ENCODE measurements at regions not wholly inside any gene's neighbourhood (a gene's known extent, or its start where the extent isn't known, plus 50 kb on each side); places are given as distances from the start of the nearest gene placed in this dataset.

DNA sequence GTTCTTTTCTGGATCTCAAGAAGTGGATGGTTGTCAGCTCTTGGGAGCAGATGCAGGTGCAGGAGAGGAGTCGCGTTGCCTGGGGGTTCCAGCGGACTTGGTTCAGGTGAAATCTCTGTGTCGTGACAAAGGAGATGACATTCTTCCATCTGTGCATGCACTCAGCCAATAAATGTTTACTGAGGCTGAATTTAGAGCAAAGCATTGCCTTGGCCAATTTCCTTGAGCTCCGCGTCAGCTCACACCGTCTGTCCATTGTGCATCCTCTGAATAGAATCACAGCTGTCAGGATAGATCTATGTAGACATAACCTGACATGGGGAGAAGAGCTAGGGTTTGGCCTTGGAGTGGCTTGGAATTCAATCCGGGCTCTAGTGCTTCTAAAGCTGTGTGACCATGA, 343.7 kb downstream of the GLRX3 start:
- Mint-ChIP-seq H3K27me3 (peaks cover 10% of the 10 kb centered on the region), H3K4me3 (no peak overlapping the region), H3K4me1 (no peaks in the 10 kb centered on the region), H3K27ac (no peak overlapping the region), H3K9me3 (no peaks in the 10 kb centered on the region)
- DNase-seq: no peak
- no peak for ATAC-seq

GRCh38 chr10:130480491-130480890, 344.3 kb downstream of the GLRX3 start:
- Mint-ChIP-seq H3K27me3 (peaks cover 10% of the 10 kb centered on the region), H3K9me3 (no peaks in the 10 kb centered on the region), H3K4me1 (no peaks in the 10 kb centered on the region), H3K27ac (no peak overlapping the region), H3K4me3 (no peak overlapping the region)
- DNase-seq: no peak
- ATAC-seq: no peak

DNA sequence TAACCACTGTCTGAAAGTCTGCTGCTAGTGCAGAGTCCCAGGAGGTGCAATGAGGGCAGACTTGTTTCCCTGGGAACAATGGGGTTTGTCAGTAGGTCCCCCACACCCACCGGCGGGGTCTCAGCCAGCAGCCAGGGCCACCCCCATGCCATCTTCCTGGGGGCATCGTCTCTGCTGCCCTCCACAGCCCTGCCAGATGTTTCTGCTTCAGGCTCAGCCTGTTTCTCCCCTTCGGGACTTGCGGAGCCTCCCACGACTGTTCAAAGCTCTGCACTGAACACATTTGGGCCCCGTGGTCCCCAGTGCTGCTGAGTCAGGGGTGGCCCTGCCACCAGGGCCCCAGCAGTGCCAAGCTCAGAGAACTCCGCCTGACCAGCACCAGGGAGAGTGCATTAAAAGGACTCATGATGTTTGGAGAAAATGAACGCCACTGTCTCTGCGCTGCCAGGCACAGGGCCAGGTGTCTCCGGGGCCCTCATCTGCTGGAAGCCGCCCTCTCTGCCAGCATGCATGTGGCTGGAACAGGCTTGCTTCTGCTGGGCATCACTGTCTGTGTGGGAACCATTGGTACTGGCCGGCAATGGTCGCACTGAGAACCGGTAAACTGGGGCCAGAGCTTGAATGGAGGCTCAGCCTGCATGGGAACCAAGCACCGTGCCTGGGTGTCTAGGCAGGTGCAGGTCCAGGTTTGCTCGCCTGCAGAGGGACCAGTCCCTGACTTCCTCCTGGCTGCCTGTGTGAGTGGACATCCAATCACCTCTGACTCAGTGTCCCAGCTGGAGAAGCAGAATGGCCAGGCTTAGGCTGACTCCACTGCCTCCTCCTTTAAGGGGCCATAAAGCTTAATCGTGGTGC, 345.1 kb downstream of the GLRX3 start:
- H3K4me1 Mint-ChIP-seq: no peaks in the 10 kb centered on the region
- H3K4me3 Mint-ChIP-seq: no peak overlapping the region
- DNase-seq (no peak), ATAC-seq (no peak)
- peaks cover 10% of the 10 kb centered on the region for H3K27me3 Mint-ChIP-seq
- no peaks in the 10 kb centered on the region for H3K9me3 Mint-ChIP-seq
- H3K27ac Mint-ChIP-seq: no peak overlapping the region

- no peaks in the 10 kb centered on the region for H3K4me1 Mint-ChIP-seq
- no peak for DNase-seq
- H3K27me3 Mint-ChIP-seq: peaks cover 4% of the 10 kb centered on the region
- no peak overlapping the region for H3K4me3 Mint-ChIP-seq
- no peak for ATAC-seq
- no peak overlapping the region for H3K27ac Mint-ChIP-seq
- H3K9me3 Mint-ChIP-seq: no peaks in the 10 kb centered on the region
Measured at GRCh38 chr10:130481936-130482335, 345.7 kb downstream of the GLRX3 start.

DNA sequence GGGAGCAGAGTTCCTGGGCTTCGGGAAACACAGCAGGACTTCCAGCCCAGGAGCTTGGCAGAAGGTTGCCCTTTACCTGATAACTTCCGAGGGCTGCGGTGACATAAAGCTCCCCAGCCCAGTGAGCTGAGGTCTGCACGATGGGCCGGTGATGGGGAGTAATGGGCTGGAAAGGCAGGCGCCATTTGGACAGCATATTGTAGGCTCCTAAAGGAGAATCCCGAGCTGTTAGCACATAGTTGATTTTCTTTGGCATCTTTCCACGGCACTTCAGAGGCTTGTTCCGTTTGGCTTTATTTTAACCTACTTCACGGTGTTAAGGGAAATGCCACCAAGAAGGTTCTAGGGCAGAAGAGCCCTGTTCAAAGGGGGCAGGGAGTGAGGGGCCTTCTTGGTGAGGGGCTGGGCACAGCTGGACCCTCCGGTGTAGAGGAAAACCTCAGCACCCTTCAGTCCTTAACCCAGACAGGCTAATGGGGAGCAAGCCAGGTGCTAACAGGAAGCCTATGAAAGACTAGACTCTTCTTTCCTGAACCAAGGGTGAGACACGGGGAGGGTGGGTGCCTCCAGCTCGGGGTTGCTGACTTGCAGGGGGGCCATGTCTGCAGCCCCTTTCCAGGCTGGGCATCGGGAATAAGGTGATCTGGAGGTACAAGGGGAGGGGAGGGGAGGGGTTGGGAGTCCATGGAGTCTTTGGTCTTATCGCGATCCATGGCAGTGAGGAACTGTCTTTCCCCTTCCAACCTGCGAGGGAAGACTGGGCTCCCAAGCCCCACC, 347.7 kb downstream of the GLRX3 start:
- H3K27ac Mint-ChIP-seq: no peak overlapping the region
- DNase-seq (no peak), ATAC-seq (no peak)
- H3K27me3 Mint-ChIP-seq: no peaks in the 10 kb centered on the region
- no peaks in the 10 kb centered on the region for H3K9me3 Mint-ChIP-seq
- H3K4me3 Mint-ChIP-seq: no peak overlapping the region
- H3K4me1 Mint-ChIP-seq: no peaks in the 10 kb centered on the region

GRCh38 chr10:130484468-130485180, 348.4 kb downstream of the GLRX3 start:
- ATAC-seq (no peak), DNase-seq (no peak)
- no peaks in the 10 kb centered on the region for H3K9me3 Mint-ChIP-seq
- no peak overlapping the region for H3K27ac Mint-ChIP-seq
- no peaks in the 10 kb centered on the region for H3K27me3 Mint-ChIP-seq
- H3K4me1 Mint-ChIP-seq: no peaks in the 10 kb centered on the region
- no peak overlapping the region for H3K4me3 Mint-ChIP-seq

- no peak overlapping the region for H3K27ac Mint-ChIP-seq
- no peak overlapping the region for H3K4me3 Mint-ChIP-seq
- DNase-seq (no peak), ATAC-seq (no peak)
- no peaks in the 10 kb centered on the region for H3K27me3 Mint-ChIP-seq
- no peaks in the 10 kb centered on the region for H3K9me3 Mint-ChIP-seq
- no peaks in the 10 kb centered on the region for H3K4me1 Mint-ChIP-seq
Measured at GRCh38 chr10:130485236-130485957, 349.2 kb downstream of the GLRX3 start.

- H3K4me1 Mint-ChIP-seq: no peaks in the 10 kb centered on the region
- ATAC-seq: no peak
- no peak overlapping the region for H3K4me3 Mint-ChIP-seq
- no peaks in the 10 kb centered on the region for H3K27me3 Mint-ChIP-seq
- H3K9me3 Mint-ChIP-seq: no peaks in the 10 kb centered on the region
- no peak for DNase-seq
- H3K27ac Mint-ChIP-seq: no peak overlapping the region
Measured at GRCh38 chr10:130485958-130486895, 350.0 kb downstream of the GLRX3 start.

DNA sequence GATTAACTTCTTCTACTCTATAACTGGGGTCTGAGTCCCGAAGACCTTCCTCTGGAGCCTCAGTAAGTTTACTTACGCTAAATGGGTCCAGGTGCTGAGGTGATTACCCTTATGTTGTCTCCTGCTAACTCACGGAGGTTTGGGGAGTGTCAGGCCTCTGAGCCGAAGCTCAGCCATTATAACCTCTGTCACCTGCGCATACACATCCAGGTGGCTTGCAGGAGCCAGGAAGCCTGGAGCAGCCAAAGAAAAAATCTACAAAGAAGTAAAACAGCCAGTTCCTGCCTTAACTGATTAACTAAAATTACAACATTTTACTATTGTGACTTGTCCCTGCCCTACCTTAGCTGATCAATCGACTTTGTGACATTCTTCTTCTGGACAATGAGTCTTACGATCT, 350.7 kb downstream of the GLRX3 start:
- no peak overlapping the region for H3K4me3 Mint-ChIP-seq
- no peaks in the 10 kb centered on the region for H3K4me1 Mint-ChIP-seq
- ATAC-seq (no peak), DNase-seq (no peak)
- H3K27me3 Mint-ChIP-seq: no peaks in the 10 kb centered on the region
- H3K9me3 Mint-ChIP-seq: no peaks in the 10 kb centered on the region
- H3K27ac Mint-ChIP-seq: no peak overlapping the region

DNA sequence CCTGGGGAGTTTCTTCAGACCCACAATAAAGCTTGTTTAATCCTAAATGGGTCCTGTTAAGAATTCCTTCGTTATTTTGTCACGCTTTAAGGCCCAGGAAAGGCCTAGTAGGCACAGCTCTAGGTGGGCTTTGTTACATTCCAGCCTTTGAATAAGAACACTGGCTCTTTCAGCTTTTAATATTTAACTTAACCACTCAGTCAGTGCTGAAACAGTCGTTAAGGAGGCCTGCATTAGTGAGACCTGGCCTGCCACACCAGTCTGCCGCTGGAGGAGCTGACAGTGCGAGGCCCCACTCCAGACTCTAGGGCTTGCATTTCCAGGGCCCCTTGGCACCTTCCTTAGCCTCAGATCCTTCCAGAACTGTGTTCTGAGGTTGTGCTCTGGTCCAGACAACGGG, 351.4 kb downstream of the GLRX3 start:
- ATAC-seq: no peak
- Mint-ChIP-seq H3K27me3 (no peaks in the 10 kb centered on the region), H3K27ac (no peak overlapping the region), H3K4me1 (no peaks in the 10 kb centered on the region), H3K9me3 (no peaks in the 10 kb centered on the region), H3K4me3 (no peak overlapping the region)
- no peak for DNase-seq

- Mint-ChIP-seq H3K9me3 (no peaks in the 10 kb centered on the region), H3K27me3 (no peaks in the 10 kb centered on the region), H3K27ac (peak overlapping the region in 1 of 2 donors; percentile 65), H3K4me1 (no peaks in the 10 kb centered on the region), H3K4me3 (no peak overlapping the region)
- DNase-seq: no peak
- ATAC-seq: no peak
Measured at GRCh38 chr10:130489891-130490290, 353.7 kb downstream of the GLRX3 start.

- H3K27ac Mint-ChIP-seq: no peak overlapping the region
Measured at GRCh38 chr10:130491011-130491692, 355.0 kb downstream of the GLRX3 start.

GRCh38 chr10:130491693-130492050, 355.5 kb downstream of the GLRX3 start:
- H3K4me1 Mint-ChIP-seq: no peaks in the 10 kb centered on the region
- DNase-seq (no peak), ATAC-seq (no peak)
- peaks cover 0 to 4% of the 10 kb centered on the region in 2 donors for H3K9me3 Mint-ChIP-seq
- no peak overlapping the region for H3K4me3 Mint-ChIP-seq
- no peaks in the 10 kb centered on the region for H3K27me3 Mint-ChIP-seq
- no peak overlapping the region for H3K27ac Mint-ChIP-seq

More at GRCh38 chr10:130491011-130491692, 355.0 kb downstream of the GLRX3 start:
- no peak for DNase-seq
- ATAC-seq: no peak
- no peaks in the 10 kb centered on the region for H3K4me1 Mint-ChIP-seq
- peaks cover 0 to 4% of the 10 kb centered on the region in 2 donors for H3K9me3 Mint-ChIP-seq
- no peak overlapping the region for H3K4me3 Mint-ChIP-seq
- H3K27me3 Mint-ChIP-seq: no peaks in the 10 kb centered on the region
